Choroid plexus epithelial cell (primary cell): ENCODE measurements at regions not wholly inside any gene's neighbourhood (a gene's known extent, or its start where the extent isn't known, plus 50 kb on each side); places are given as distances from the start of the nearest gene placed in this dataset.
"Not testable (repeated sequence)": the region's sequence is repeated elsewhere in the genome, so short reads cannot be mapped to it uniquely, and the experiment has no call there.

Source experiments
- DNase-seq: peaks from one replicate; pipeline ENCODE4 v3.0.0-alpha.2; 2010; ENCODE audit warnings: low read depth
- H3K4me3 ChIP-seq: 2 replicates; pipeline ENCODE4 v1.5.1; 2011; ENCODE audit warnings: low read depth, mild to moderate bottlenecking, control low read depth, low read length, moderate library complexity
- TF ChIP-seq, protein P1 (sequence below): conservative IDR thresholded peaks from 2 replicates; pipeline ENCODE4 v1.5.1; 2011; ENCODE audit warnings: low read depth, mild to moderate bottlenecking, control low read depth, inconsistent platforms, low read length, moderate library complexity

DNA sequence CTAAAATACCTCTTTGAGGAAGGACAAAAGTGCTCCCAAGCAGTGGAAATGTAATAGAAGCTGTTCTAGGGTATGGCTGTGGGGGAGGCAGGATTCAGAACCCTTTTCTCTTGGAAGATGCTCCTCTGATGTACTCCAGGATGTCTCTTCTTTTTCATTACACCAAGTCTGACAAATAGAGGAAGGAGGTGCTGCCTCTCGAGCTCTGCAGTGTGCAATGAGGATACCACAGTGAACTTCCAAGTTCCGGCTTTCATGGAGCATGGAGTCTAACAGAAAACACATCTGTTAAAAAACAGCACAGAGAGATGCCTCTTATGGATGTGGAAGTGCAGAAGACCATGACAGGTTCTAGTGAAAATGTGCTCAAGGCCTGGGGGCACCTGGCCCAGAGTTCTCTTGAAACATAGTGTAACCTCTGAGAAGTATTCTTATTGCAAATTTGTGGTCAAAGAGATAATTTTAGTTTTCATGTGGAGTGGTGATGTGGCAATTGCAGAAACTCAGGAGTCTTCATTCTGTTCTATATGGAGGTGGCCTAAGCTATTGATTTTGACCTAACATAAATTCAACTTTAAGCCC lies 362.0 kb upstream of the CITED2 start:
- TF ChIP-seq, protein P1, sequence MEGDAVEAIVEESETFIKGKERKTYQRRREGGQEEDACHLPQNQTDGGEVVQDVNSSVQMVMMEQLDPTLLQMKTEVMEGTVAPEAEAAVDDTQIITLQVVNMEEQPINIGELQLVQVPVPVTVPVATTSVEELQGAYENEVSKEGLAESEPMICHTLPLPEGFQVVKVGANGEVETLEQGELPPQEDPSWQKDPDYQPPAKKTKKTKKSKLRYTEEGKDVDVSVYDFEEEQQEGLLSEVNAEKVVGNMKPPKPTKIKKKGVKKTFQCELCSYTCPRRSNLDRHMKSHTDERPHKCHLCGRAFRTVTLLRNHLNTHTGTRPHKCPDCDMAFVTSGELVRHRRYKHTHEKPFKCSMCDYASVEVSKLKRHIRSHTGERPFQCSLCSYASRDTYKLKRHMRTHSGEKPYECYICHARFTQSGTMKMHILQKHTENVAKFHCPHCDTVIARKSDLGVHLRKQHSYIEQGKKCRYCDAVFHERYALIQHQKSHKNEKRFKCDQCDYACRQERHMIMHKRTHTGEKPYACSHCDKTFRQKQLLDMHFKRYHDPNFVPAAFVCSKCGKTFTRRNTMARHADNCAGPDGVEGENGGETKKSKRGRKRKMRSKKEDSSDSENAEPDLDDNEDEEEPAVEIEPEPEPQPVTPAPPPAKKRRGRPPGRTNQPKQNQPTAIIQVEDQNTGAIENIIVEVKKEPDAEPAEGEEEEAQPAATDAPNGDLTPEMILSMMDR = no peak
- H3K4me3 ChIP-seq = no peak overlapping the region
- DNase-seq = no peak

DNA sequence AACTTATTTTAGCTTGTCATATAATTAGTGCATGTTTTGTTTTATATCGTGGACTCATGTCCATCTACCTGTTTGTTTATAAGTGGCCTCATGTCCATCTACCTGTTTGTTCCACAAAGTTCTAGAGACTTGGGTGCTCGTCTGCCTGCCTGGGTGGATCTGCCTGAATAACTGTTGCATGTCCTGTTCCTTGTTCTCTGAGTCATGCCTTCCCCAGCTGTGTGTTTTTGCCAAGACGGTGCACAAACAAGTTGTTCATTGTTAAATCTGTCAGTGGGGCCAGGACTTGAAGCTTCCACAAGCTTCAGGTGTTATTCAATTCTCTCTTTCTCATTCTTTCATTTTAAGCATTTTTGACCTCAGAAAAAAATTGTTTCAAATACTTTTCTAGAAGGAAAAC lies 358.0 kb upstream of the CITED2 start:
- H3K4me3 ChIP-seq = no peak overlapping the region
- TF ChIP-seq, protein P1 = no peak
- peak; percentile 85 for DNase-seq

DNA sequence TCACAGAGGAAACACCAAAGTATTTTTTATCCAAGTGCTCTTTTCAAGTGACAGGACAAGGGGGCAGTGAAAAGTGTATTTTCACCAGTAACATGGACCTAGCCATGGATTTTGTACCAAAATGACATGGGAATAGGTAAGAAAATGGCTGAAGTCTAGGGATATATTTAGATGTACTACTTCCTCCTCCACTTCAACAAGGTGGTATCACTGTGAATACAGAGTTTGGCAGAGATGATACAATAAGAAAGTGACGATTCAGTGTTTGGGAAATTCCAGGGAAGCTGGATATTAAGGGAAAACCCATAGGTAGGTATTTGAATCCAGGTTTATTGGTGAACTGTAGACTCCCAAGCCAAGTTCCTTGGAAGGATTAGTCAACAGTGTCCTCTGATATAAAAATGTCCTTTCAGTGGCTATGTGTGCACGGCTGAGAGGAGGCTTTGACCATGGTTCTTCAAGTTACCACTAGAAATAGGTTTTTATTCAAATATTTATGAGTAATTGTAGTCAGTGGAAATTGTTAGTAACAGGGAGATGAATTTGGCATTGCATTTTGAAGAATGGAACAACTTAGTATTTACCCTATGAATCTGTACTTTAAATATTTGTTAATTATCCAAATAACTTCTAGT lies 356.0 kb upstream of the CITED2 start:
- TF ChIP-seq, protein P1 = no peak
- no peak overlapping the region for H3K4me3 ChIP-seq

DNA sequence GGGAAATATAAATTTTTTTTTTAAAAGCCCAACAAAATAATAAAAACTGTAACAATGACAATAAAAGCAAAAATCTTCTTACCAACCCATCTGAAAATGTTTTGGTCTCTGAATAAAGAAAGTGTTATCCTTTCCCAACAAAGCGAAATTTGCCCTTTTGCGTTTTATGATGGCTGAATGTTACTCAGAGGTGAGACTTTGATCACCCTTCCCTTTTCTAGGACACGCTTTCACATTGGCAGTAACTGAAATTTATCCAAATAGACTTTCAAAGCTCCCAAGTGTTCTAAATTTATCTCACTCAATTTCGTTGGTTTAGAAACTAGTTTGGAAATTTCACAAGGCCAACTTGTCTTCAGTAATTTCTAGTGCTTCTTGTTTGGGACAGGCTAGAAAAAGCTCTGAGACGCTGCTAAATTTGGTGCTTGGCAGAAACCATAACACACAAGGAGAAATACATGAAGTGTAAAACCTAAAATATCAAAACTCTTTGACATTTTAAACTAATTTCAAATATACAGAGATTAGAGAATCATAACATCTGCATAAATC lies 354.5 kb upstream of the CITED2 start:
- TF ChIP-seq, protein P1 = no peak

More for the DNA sequence above, 356.0 kb upstream of the CITED2 start:
- DNase-seq = no peak

DNA sequence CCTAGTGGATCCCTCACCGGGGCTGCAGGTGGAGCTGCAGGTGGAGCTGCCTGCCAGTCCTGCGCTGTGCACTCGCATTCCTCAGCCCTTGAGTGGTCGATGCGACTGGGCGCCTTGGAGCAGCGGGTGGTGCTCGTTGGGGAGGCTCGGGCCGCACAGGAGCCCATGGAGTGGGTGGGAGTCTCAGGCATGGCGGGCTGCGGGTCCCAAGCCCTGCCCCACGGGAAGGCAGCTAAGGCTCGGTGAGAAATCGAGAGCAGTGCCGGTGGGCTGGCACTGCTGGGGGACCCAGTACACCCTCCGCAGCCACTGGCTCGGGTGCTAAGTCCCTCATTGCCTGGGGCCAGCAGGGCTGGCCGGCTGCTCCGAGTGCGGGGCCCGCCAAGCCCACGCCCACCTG lies 351.8 kb upstream of the CITED2 start:
- DNase-seq = not testable (repeated sequence)

More for the DNA sequence above, 354.5 kb upstream of the CITED2 start:
- H3K4me3 ChIP-seq = no peak overlapping the region
- no peak for DNase-seq

DNA sequence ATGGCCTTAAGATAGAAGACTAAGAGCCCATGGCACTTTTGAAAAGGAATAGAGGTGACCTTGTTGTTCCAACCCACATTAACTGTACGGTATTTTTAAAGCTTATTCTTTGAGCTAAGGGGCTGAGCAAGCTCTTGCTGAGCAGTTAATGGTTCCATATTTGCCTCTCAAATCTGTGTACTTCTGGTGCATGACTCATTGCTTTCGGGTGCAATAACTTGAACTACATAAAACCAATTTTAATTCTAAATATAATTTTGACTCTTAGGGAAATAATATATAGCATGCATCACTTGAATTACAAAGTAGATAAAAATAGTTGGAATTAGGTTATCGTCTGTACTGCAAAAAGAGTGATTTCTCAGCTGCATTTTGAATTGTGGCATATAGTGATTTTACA lies 348.1 kb upstream of the CITED2 start:
- no peak overlapping the region for H3K4me3 ChIP-seq
- TF ChIP-seq, protein P1 = no peak
- peak; percentile 55 for DNase-seq

More for the DNA sequence above, 351.8 kb upstream of the CITED2 start:
- not testable (repeated sequence) for H3K4me3 ChIP-seq

DNA sequence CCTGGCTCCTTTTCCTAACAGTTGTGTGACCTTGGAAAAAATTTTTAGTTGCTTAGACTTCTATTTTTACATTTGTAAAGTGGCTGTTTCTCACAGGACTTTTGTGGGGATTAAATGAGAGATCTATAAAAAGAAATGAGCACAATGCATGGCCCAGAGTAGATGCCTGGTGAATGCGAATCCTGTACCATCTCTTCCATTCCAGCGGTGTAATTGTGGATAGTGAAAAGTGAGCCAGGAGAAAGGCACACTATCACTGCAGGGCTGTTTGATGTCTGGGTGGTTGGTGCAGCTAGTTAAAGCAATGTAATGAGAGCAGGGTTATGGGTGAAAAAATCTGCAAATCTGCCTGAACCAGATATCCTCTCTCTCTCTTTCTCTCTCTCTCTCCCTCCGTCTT lies 347.5 kb upstream of the CITED2 start:
- no peak for DNase-seq
- H3K4me3 ChIP-seq = no peak overlapping the region
- TF ChIP-seq, protein P1 = no peak
